ENCODE measurements at regions not wholly inside any gene's neighbourhood (a gene's known extent, or its start where the extent isn't known, plus 50 kb on each side); places are given as distances from the start of the nearest gene placed in this dataset.

DNA sequence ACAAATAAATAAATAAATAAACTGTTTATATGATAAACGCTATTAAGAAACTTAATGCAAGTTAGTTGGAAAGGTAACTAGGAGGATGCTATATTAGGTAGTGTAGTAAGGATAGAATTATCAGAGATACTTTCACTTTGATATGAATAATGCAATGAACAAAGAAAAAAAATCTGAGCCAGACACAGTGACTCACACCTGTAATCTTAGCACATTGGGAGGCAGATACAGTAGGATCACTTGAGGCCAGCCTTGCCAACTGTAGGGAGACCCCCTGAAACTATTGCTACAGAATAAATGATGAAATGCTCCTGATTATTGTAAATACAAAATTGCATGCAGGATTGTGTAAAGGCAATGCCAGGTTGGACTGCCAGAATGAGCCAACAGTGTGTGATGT is 109.2 kb downstream of the ANXA2R start:
- Mint-ChIP-seq H3K27me3 (no peaks in the 10 kb centered on the region), H3K27ac (no peak overlapping the region), H3K4me3 (no peak overlapping the region), H3K9me3 (peaks cover 3% of the 10 kb centered on the region), H3K4me1 (no peaks in the 10 kb centered on the region), H3K36me3 (ENCODE audit: low read depth) (no peaks in the 10 kb centered on the region)
- ATAC-seq (replicated peaks) = no peak

DNA sequence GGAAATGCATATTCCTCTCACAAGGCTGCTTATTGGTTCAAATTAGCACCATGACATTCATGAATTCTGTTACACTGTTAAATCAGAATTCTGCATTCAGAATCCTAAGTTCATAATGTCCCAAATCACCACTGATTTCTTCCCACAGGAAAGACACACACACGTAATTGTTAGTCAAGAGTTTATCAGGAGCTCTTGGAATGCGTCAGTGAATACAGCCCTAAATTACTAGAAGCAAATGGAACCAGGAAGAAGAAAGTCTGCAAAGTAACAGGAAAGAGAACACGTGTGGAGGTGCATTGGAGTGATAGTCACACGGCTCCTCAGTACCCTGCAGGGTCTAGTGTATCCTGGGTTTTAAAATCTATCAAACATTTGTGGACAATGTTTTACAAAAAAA is 110.2 kb downstream of the ANXA2R start:
- Mint-ChIP-seq H3K4me1 (no peaks in the 10 kb centered on the region), H3K4me3 (no peak overlapping the region), H3K9me3 (peaks cover 3% of the 10 kb centered on the region), H3K27ac (no peak overlapping the region), H3K27me3 (no peaks in the 10 kb centered on the region), H3K36me3 (ENCODE audit: low read depth) (no peaks in the 10 kb centered on the region)
- ATAC-seq (replicated peaks) = no peak

DNA sequence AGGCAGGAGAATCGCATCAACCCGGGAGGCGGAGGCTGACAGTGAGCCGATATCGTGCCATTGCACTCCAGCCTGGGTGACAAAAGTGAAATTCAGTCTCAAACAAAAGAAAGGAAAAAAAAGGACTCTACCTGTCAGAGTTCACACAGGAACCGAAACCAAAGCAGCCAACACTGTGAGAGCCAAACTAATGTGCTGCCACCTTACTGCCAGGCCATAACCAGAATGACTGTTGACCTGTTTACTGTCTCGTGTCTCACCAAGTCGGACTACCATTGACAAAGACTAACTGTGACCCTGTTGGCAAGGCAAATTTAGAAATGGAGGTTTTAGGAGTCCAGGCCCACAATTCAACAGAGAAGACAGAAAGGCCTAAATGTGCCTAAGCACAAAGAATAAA is 112.4 kb downstream of the ANXA2R start:
- ATAC-seq (replicated peaks) = no peak
- no peaks in the 10 kb centered on the region for H3K4me1 Mint-ChIP-seq
- no peak overlapping the region for H3K4me3 Mint-ChIP-seq

DNA sequence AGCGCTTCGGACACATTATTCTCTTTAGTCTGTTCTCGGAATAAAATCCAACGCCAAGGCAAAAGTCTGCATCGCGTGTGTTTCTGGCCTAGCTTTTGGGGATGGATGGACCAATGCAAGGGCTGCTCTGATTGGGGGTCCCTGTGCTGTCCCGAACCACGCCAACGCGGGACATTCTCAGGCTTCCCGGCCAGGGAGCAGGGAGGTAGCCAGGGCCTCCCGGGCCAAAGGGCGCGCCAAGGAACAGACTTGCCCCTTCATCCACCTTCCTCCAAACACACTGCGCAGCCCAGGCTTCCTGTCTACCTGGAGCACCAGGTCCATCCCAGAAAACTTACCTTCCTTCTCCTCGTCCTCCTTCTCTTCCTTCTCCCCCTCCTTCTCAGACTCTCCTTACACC is 113.0 kb upstream of the SELENOP start:
- Mint-ChIP-seq H3K36me3 (ENCODE audit: low read depth) (no peaks in the 10 kb centered on the region), H3K27ac (no peak overlapping the region), H3K4me1 (no peaks in the 10 kb centered on the region), H3K9me3 (no peaks in the 10 kb centered on the region), H3K27me3 (no peaks in the 10 kb centered on the region), H3K4me3 (no peak overlapping the region)
- no peak for ATAC-seq (replicated peaks)

More for the DNA sequence above, 112.4 kb downstream of the ANXA2R start:
- H3K9me3 Mint-ChIP-seq = peaks cover 3% of the 10 kb centered on the region
- no peaks in the 10 kb centered on the region for H3K36me3 Mint-ChIP-seq (ENCODE audit: low read depth)
- no peak overlapping the region for H3K27ac Mint-ChIP-seq
- H3K27me3 Mint-ChIP-seq = no peaks in the 10 kb centered on the region

- Mint-ChIP-seq H3K4me1 (no peaks in the 10 kb centered on the region), H3K4me3 (no peak overlapping the region), H3K9me3 (no peaks in the 10 kb centered on the region), H3K27me3 (no peaks in the 10 kb centered on the region), H3K27ac (no peak overlapping the region), H3K36me3 (ENCODE audit: low read depth) (no peaks in the 10 kb centered on the region)
- ATAC-seq (replicated peaks) = no peak
Observed at GRCh38 chr5:42924226-42924625, 112.5 kb upstream of the SELENOP start.

GRCh38 chr5:42923710-42924109 is 112.0 kb upstream of the SELENOP start:
- no peaks in the 10 kb centered on the region for H3K27me3 Mint-ChIP-seq
- no peaks in the 10 kb centered on the region for H3K9me3 Mint-ChIP-seq
- H3K4me1 Mint-ChIP-seq = no peaks in the 10 kb centered on the region
- no peaks in the 10 kb centered on the region for H3K36me3 Mint-ChIP-seq (ENCODE audit: low read depth)
- no peak overlapping the region for H3K4me3 Mint-ChIP-seq
- no peak for ATAC-seq (replicated peaks)
- H3K27ac Mint-ChIP-seq = no peak overlapping the region

DNA sequence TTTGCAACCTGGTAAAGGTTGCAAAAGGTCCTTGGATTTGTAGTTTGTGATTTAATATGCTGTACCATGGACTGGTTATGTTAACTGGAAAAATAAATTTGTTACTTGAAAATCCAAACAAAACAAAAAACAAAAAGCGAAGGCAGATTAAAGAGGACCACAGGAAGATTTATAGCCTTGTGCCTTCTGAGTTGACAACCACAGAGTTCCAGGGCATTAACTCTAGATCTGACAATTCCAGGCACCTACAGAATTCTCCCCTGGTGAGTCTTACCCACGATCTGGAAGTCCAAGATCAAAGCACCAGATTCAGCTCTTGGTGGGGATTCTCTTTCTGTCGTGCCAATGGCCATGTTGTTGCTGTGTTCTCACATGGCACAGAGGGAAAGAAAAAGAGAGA is 107.9 kb upstream of the SELENOP start:
- H3K4me1 Mint-ChIP-seq = no peaks in the 10 kb centered on the region
- no peak overlapping the region for H3K27ac Mint-ChIP-seq
- no peaks in the 10 kb centered on the region for H3K36me3 Mint-ChIP-seq (ENCODE audit: low read depth)
- no peaks in the 10 kb centered on the region for H3K27me3 Mint-ChIP-seq
- ATAC-seq (replicated peaks) = no peak
- H3K9me3 Mint-ChIP-seq = no peaks in the 10 kb centered on the region
- no peak overlapping the region for H3K4me3 Mint-ChIP-seq

DNA sequence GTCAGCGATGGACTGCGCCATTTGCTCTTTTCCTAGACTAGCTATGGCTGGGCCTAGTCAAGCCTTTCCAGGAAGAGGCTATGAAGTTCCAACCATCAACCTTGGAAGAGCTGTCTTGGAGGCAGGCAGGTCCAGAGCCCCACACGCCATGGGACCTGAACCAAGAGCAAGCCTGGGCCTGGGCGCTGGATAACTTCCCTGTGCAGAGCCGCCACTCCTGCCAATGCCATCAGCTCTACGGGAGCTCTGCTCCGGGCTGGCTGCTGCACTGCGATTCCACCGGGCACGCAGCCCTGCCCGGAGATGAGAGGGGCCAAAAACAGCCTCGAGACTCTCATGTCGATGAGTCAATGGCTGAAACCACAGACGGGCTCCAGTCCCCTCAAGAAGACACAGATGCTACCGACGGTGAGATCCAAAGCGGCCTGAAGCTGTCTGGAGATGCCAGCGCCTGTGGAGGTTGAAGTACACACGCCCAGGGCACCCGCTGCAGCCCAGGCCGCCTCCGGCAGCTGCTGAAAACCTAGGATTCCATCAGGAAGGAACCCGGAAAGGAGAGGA is 103.7 kb upstream of the SELENOP start:
- H3K9me3 Mint-ChIP-seq = no peaks in the 10 kb centered on the region

DNA sequence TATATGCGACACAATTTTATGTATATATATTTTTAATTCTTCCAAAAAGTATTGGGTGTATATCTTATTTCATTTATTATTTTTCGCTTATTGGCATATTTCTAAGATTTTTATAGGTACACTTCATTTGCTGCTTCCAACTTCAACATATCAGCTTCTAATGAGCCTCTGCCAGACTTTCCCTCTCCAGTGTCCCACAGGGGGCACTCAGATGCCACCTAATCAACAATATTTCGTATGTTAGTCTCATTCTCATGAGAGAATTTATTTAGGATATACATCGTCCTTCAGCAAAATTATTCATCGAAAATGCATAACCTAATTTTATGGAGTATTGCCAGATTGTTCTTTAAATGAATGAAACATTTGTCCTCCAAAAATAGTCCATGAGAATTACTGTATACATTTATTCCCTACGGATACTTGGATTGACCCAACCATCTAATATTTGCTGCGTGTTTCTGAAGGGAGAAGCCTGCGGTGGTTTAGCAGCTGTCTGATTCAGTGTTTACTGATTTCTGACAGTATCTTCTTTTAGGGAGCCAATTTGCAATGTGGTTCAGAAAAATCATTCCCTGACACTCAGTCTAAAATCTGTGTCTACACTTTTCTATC is 100.6 kb upstream of the SELENOP start:
- Mint-ChIP-seq H3K27me3 (peaks cover under 1% of the 10 kb centered on the region), H3K9me3 (no peaks in the 10 kb centered on the region), H3K27ac (no peak overlapping the region), H3K4me3 (no peak overlapping the region), H3K4me1 (peaks cover 10% of the 10 kb centered on the region), H3K36me3 (ENCODE audit: low read depth) (peaks cover 7% of the 10 kb centered on the region)
- no peak for ATAC-seq (replicated peaks)

More for the DNA sequence above, 103.7 kb upstream of the SELENOP start:
- no peaks in the 10 kb centered on the region for H3K27me3 Mint-ChIP-seq
- H3K4me1 Mint-ChIP-seq = no peaks in the 10 kb centered on the region
- H3K36me3 Mint-ChIP-seq (ENCODE audit: low read depth) = no peaks in the 10 kb centered on the region
- H3K4me3 Mint-ChIP-seq = no peak overlapping the region
- no peak for ATAC-seq (replicated peaks)
- no peak overlapping the region for H3K27ac Mint-ChIP-seq

DNA sequence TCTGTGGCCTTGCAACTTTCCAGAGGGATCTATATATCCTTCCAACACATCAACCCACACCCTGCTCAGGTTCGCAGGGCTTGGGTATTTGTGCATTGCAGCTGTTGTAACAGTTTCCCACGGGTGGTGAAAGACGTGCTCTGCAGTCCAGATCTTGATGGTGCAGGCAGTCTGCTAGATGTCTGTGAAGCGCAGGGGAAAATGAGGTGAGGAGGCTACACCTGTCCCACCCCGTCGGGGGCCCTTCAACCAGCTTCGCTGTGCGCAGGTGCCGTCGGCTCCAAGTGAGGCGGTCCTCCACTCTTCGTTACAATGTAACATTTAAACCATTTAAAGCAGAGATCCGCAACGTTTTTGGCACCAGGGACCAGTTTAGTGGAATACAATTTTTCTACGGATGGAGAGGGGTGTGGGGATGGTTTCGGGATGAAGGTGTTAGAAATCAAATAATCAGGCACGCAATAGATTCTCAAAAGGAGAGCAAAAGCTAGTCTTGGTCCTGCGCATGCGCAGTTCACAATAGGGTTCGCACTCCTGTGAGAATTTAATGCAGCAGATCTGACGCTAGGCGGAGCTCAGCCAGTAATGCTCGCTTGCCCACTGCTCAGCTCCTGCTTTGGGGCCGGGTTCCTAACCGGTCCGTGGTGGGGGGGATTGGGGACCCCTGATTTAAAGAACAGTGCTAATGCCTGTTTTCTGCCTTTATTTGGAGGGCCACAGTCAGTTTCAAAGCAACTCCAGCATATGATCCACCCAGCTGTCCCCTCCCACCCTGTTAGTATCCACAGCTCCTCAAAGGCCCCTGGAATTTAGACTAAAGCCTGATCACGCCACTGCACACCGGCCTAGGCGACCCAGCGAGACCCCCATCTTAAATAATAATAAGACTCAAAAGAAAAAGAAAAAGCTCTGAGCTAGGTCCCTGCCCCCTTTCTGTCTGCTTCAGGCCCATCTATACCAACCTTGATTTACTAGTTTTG is 97.1 kb upstream of the SELENOP start:
- Mint-ChIP-seq H3K9me3 (no peaks in the 10 kb centered on the region), H3K27me3 (peaks cover 14% of the 10 kb centered on the region), H3K27ac (peak overlapping the region; percentile 89), H3K36me3 (ENCODE audit: low read depth) (peaks cover 7% of the 10 kb centered on the region), H3K4me1 (peaks cover 10% of the 10 kb centered on the region), H3K4me3 (peak overlapping the region; percentile 90)
- ATAC-seq (replicated peaks) = peak; percentile 94

- Mint-ChIP-seq H3K4me3 (peak overlapping the region; percentile 90), H3K27ac (peak overlapping the region; percentile 89), H3K27me3 (peaks cover 14% of the 10 kb centered on the region)
Observed at GRCh38 chr5:42908086-42908485, 96.4 kb upstream of the SELENOP start.

DNA sequence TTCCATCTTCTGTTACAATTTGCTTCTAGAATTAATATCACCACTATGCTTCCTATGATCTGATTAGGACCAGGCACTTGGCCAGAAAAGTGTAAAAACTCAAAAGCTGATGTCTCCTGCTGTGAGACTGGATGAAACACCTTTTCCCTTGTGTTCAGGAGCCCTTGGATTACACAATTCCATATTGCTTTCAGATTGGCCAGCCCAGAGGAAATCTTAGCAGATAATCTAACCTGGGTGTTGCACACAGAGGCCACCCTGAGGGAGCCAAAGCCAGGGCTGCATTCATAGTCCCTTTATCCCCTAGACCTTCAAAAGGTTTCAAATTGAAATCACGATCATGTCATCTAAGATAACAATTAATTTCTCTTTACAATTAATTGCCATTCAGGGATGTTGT is 94.1 kb upstream of the SELENOP start:
- no peak overlapping the region for H3K4me3 Mint-ChIP-seq
- no peak overlapping the region for H3K27ac Mint-ChIP-seq
- peaks cover 10% of the 10 kb centered on the region for H3K4me1 Mint-ChIP-seq
- H3K27me3 Mint-ChIP-seq = peaks cover 14% of the 10 kb centered on the region
- H3K9me3 Mint-ChIP-seq = no peaks in the 10 kb centered on the region
- peaks cover 7% of the 10 kb centered on the region for H3K36me3 Mint-ChIP-seq (ENCODE audit: low read depth)
- ATAC-seq (replicated peaks) = no peak

More at GRCh38 chr5:42908086-42908485, 96.4 kb upstream of the SELENOP start:
- no peaks in the 10 kb centered on the region for H3K9me3 Mint-ChIP-seq
- H3K36me3 Mint-ChIP-seq (ENCODE audit: low read depth) = peaks cover 7% of the 10 kb centered on the region
- peaks cover 10% of the 10 kb centered on the region for H3K4me1 Mint-ChIP-seq
- no peak for ATAC-seq (replicated peaks)

DNA sequence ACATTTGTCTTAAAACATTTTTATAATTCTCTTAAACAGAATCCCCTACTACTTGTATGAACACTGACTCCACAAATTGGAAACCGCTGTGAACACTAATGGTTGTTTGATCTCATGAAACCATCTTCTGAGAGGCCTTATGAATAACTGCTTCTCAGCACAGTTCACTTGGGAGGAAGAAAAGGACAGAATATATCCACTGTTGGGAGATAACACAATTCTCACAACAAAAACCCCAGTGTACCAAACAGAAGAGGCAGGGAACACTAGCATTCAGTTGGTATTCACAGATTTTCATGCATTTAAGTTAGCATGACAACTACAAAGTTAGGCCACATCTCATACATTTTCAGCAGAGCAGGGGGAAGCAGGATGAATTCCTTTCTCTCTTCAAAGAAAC is 89.0 kb upstream of the SELENOP start:
- Mint-ChIP-seq H3K4me3 (no peak overlapping the region), H3K27ac (no peak overlapping the region), H3K9me3 (no peaks in the 10 kb centered on the region), H3K4me1 (no peaks in the 10 kb centered on the region), H3K27me3 (peaks cover 16% of the 10 kb centered on the region), H3K36me3 (ENCODE audit: low read depth) (no peaks in the 10 kb centered on the region)
- ATAC-seq (replicated peaks) = no peak

- Mint-ChIP-seq H3K4me1 (no peaks in the 10 kb centered on the region), H3K9me3 (no peaks in the 10 kb centered on the region), H3K36me3 (ENCODE audit: low read depth) (no peaks in the 10 kb centered on the region), H3K27ac (no peak overlapping the region), H3K27me3 (peaks cover 11% of the 10 kb centered on the region), H3K4me3 (no peak overlapping the region)
- ATAC-seq (replicated peaks) = no peak
Observed at GRCh38 chr5:42898760-42899159, 87.1 kb upstream of the SELENOP start.

DNA sequence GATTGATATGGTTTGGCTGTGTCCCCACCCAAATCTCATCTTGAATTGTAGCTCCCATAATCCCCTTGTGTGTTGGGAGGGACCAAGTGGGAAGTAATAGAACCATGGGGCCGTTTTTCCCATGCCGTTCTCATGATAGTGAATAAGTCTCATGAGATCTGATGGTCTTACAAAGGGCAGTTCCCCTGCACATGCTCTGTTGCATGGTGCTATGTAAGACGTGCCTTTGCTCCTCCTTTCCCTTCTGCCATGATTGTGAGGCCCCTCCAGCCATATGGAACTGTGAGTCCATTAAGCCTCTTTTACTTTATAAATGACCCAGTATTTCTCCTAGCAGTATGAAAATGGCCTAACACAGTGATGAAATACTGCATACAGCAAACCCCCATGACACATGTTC is 84.8 kb upstream of the SELENOP start:
- Mint-ChIP-seq H3K27ac (no peak overlapping the region), H3K9me3 (no peaks in the 10 kb centered on the region), H3K36me3 (ENCODE audit: low read depth) (no peaks in the 10 kb centered on the region), H3K4me1 (no peaks in the 10 kb centered on the region), H3K4me3 (no peak overlapping the region), H3K27me3 (peaks cover 11% of the 10 kb centered on the region)
- ATAC-seq (replicated peaks) = no peak
